ENCODE measurements at regions not wholly inside any gene's neighbourhood (a gene's known extent, or its start where the extent isn't known, plus 50 kb on each side); places are given as distances from the start of the nearest gene placed in this dataset.

- Histone ChIP-seq H3K23ac (ENCODE audit: insufficient read length, low read depth, low read length) (no peak overlapping the region), H3K9me3 (ENCODE audit: control insufficient read depth, low read depth, low read length) (no peaks in the 10 kb centered on the region), H3K9ac (ENCODE audit: extremely low read depth, insufficient read length, low read length) (no peak overlapping the region), H4K91ac (ENCODE audit: insufficient read length, low read depth, low read length) (no peak overlapping the region), H2AFZ (ENCODE audit: low read length) (no peak overlapping the region), H2BK15ac (ENCODE audit: low read depth, low read length) (no peak overlapping the region), H3K23me2 (ENCODE audit: insufficient read length, low read depth, low read length, poor library complexity, severe bottlenecking) (no peaks in the 10 kb centered on the region), H3K4ac (ENCODE audit: low read depth, low read length) (no peak overlapping the region), H3T11ph (ENCODE audit: low read length) (no peak overlapping the region), H2BK12ac (ENCODE audit: insufficient read length, low read depth, low read length) (no peak overlapping the region), H3K27ac (ENCODE audit: insufficient read length, low read depth, low read length) (no peak overlapping the region), H3K56ac (ENCODE audit: insufficient read length, low read depth, low read length) (no peak overlapping the region), H2BK5ac (ENCODE audit: insufficient read length, low read length) (no peak overlapping the region), H3K79me1 (ENCODE audit: insufficient read depth, low read depth, low read length, poor library complexity, severe bottlenecking) (no peaks in the 10 kb centered on the region), H3K4me2 (ENCODE audit: insufficient read depth, insufficient read length, low read length) (no peak overlapping the region), H2AK5ac (ENCODE audit: insufficient read length, low read length) (no peak overlapping the region), H2BK20ac (ENCODE audit: low read depth, low read length, poor library complexity, severe bottlenecking) (no peak overlapping the region), H4K8ac (replicated peaks; ENCODE audit: insufficient read length, low read depth, low read length) (no peak overlapping the region), H3K79me2 (ENCODE audit: insufficient read depth, low read length) (no peaks in the 10 kb centered on the region), H3K18ac (ENCODE audit: insufficient read length, low read depth, low read length) (no peak overlapping the region), H3K27me3 (ENCODE audit: insufficient read depth, low read length) (no peaks in the 10 kb centered on the region), H3K14ac (ENCODE audit: insufficient read depth, low read length) (no peak overlapping the region), H4K5ac (ENCODE audit: insufficient read length, low read depth, low read length) (no peak overlapping the region), H3K4me1 (ENCODE audit: insufficient read depth, low read length) (no peaks in the 10 kb centered on the region), H2BK120ac (ENCODE audit: low read depth, low read length, poor library complexity, severe bottlenecking) (no peak overlapping the region), H4K20me1 (ENCODE audit: control insufficient read depth, insufficient read depth, insufficient read length) (no peaks in the 10 kb centered on the region)
- peaks cover 3% of the 10 kb centered on the region; the same call in 1 of the 2 replicates for H3K27me3 Mint-ChIP-seq (ENCODE audit: low read depth)
- TF ChIP-seq CTCF (conservative IDR thresholded peaks at IDR 0.05) = no peak
- no CpG with 5 or more reads among the region's 12 CpGs for WGBS (ENCODE audit: extremely low coverage, insufficient read length, low lambda C conversion rate)
- no peaks in the 10 kb centered on the region for H3K36me3 Mint-ChIP-seq (ENCODE audit: insufficient read depth in 1 of 3, low read depth in 3 of 3)
- no peaks in the 10 kb centered on the region; a peak in 1 of 4 replicates for H3K4me1 Mint-ChIP-seq
- no peak overlapping the region for H3K4me3 Mint-ChIP-seq
- peaks cover 2 to 5% of the 10 kb centered on the region in 2 experiments; a peak in 4 of 5 replicates for H3K9me3 Mint-ChIP-seq
- peak overlapping the region in 1 of 3 experiments; percentile 50; a peak in 1 of 7 replicates for H3K27ac Mint-ChIP-seq
- no peak for DNase-seq
These were observed 555.8 kb upstream of the ID2 start for GRCh38 chr2:8125741-8126711.

Measured in H9 (cell line).